H1 (cell line): ENCODE measurements at regions not wholly inside any gene's neighbourhood (a gene's known extent, or its start where the extent isn't known, plus 50 kb on each side); places are given as distances from the start of the nearest gene placed in this dataset.

ENCODE experiments used
- CTCF ChIA-PET: fragments of 300-600 bp; sonication (Branson Sonifier 250); formaldehyde crosslinking; loops from one replicate; lab custom pipeline; 2021; ENCODE audit not compliant: partially characterized antibody; lab: Charles Lee
- POLR2A ChIA-PET: fragments of 300-600 bp; sonication (Branson Sonifier 250); formaldehyde crosslinking; loops from one replicate; lab custom pipeline; 2021; ENCODE audit warnings: inconsistent platforms; ENCODE audit not compliant: partially characterized antibody; lab: Charles Lee
- DNase-seq, 2 experiments: peaks; one replicate each; pipeline versions ENCODE4 v3.0.0 to v3.0.0-alpha.2; 2010 to 2022; ENCODE audit warnings: low spot score in 2 of 2, low read depth in 1 of 2, mixed read lengths in 1 of 2
- FAIRE-seq: peaks from 2 replicates; lab custom pipeline; 2011; peaks lifted over from hg19 to GRCh38; lab: Jason Lieb, UNC
- H2AFZ ChIP-seq: 2 replicates; pipeline ENCODE4 v1.8.1; 2012; ENCODE audit warnings: low read length, inconsistent platforms
- H2AK5ac ChIP-seq: 2 replicates; pipeline ENCODE4 v1.6.1; 2013; ENCODE audit warnings: low read depth, low read length
- H2BK120ac ChIP-seq: replicated peaks from 2 replicates; pipeline ENCODE3; 2013; ENCODE audit warnings: low read depth, low read length, inconsistent platforms
- H2BK12ac ChIP-seq: 2 replicates; pipeline ENCODE4 v1.6.1; 2013; ENCODE audit warnings: low read depth, low read length
- H2BK15ac ChIP-seq: 2 replicates; pipeline ENCODE4 v1.6.1; 2013; ENCODE audit warnings: low read length
- H2BK20ac ChIP-seq: 2 replicates; pipeline ENCODE4 v1.6.1; 2013; ENCODE audit warnings: low read length
- H2BK5ac ChIP-seq: 2 replicates; pipeline ENCODE4 v1.6.1; 2013; ENCODE audit warnings: low read depth, low read length
- H3K14ac ChIP-seq: 2 replicates; pipeline ENCODE4 v1.6.1; 2013; ENCODE audit warnings: inconsistent platforms; ENCODE audit not compliant: insufficient read length
- H3K18ac ChIP-seq: 2 replicates; pipeline ENCODE4 v1.6.1; 2013; ENCODE audit warnings: low read length; ENCODE audit errors: extremely low read depth
- H3K23ac ChIP-seq: 2 replicates; pipeline ENCODE4 v1.6.1; 2013; ENCODE audit warnings: inconsistent platforms; ENCODE audit not compliant: insufficient read length
- H3K23me2 ChIP-seq: 2 replicates; pipeline ENCODE4 v1.6.1; 2013; ENCODE audit warnings: low read depth, low read length
- H3K27ac ChIP-seq: 2 replicates; pipeline ENCODE4 v1.6.1; 2011; ENCODE audit warnings: low read depth, low read length, inconsistent platforms
- H3K27me3 ChIP-seq, 4 experiments: replicated peaks in 1 of 4; 1 replicate in 1 of 4; 2 replicates in 3 of 4; pipeline versions ENCODE4 v1.6.1 to v1.8.1; 2011 to 2013; ENCODE audit warnings: low read length in 3 of 4, mild to moderate bottlenecking in 3 of 4, inconsistent platforms in 2 of 4, mixed read lengths in 2 of 4, moderate library complexity in 1 of 4; ENCODE audit not compliant: control insufficient read depth in 3 of 4, insufficient read depth in 3 of 4; ENCODE audit errors: extremely low read depth in 1 of 4
- H3K36me3 ChIP-seq, 4 experiments: 2 replicates each; pipeline versions ENCODE4 v1.6.1 to v1.8.1; 2011 to 2013; ENCODE audit warnings: mild to moderate bottlenecking in 4 of 4, low read length in 3 of 4, moderate library complexity in 2 of 4, control low read depth in 1 of 4, inconsistent platforms in 1 of 4; ENCODE audit not compliant: insufficient read depth in 4 of 4, control insufficient read depth in 2 of 4
- H3K4ac ChIP-seq: replicated peaks from 2 replicates; pipeline ENCODE3; 2013; ENCODE audit warnings: low read length, low read depth, mixed read lengths, inconsistent platforms; ENCODE audit not compliant: insufficient read length
- H3K4me1 ChIP-seq, 4 experiments: replicated peaks in 1 of 4; 1 replicate in 1 of 4; 2 replicates in 3 of 4; pipeline versions ENCODE4 v1.6.1 to v1.8.1; 2011 to 2013; ENCODE audit warnings: low read length in 3 of 4, inconsistent platforms in 2 of 4, mixed read lengths in 1 of 4; ENCODE audit not compliant: insufficient read depth in 4 of 4, control insufficient read depth in 3 of 4
- H3K4me2 ChIP-seq, 2 experiments: 2 replicates each; pipeline versions ENCODE4 v1.6.1 to v1.8.1; 2011 to 2013; ENCODE audit warnings: low read depth in 2 of 2, low read length in 2 of 2, control low read depth in 1 of 2, inconsistent platforms in 1 of 2, mild to moderate bottlenecking in 1 of 2; ENCODE audit not compliant: insufficient read depth in 1 of 2
- H3K4me3 ChIP-seq, 4 experiments: fragments of 200-600, 300-600 bp in 1 of 4; sonication (generic), shearing (Covaris generic), sonication (Bioruptor Twin) in 1 of 4; 2 replicates each; pipeline versions ENCODE4 v1.5.1 to v1.8.1; 2011 to 2016; ENCODE audit warnings: low read length in 4 of 4, low read depth in 3 of 4, control low read depth in 2 of 4, inconsistent platforms in 2 of 4, mild to moderate bottlenecking in 2 of 4, mixed read lengths in 1 of 4, moderate library complexity in 1 of 4; ENCODE audit not compliant: insufficient read depth in 2 of 4; ENCODE audit errors: extremely low read depth in 1 of 4
- H3K56ac ChIP-seq: replicated peaks from 2 replicates; pipeline ENCODE3; 2013; ENCODE audit warnings: low read depth, mild to moderate bottlenecking, mixed read lengths, low read length, inconsistent platforms; ENCODE audit not compliant: insufficient read length
- H3K79me1 ChIP-seq: 2 replicates; pipeline ENCODE4 v1.6.1; 2013; ENCODE audit warnings: low read depth, low read length, control low read depth
- H3K79me2 ChIP-seq, 2 experiments: 2 replicates each; pipeline versions ENCODE4 v1.6.1 to v1.8.1; 2012 to 2013; ENCODE audit warnings: low read length in 2 of 2, mild to moderate bottlenecking in 2 of 2, inconsistent platforms in 1 of 2; ENCODE audit not compliant: insufficient read depth in 2 of 2, control insufficient read depth in 1 of 2
- H3K9ac ChIP-seq, 4 experiments: replicated peaks in 1 of 4; 1 replicate in 1 of 4; 2 replicates in 3 of 4; pipeline versions ENCODE4 v1.6.1 to v1.8.1; 2011 to 2013; ENCODE audit warnings: low read depth in 3 of 4, low read length in 3 of 4, control low read depth in 2 of 4, mild to moderate bottlenecking in 2 of 4, moderate library complexity in 2 of 4, inconsistent platforms in 1 of 4; ENCODE audit errors: extremely low read depth in 1 of 4
- H3K9me3 ChIP-seq, 2 experiments: 2 replicates each; pipeline versions ENCODE4 v1.6.1 to v1.8.1; 2012 to 2013; ENCODE audit warnings: mild to moderate bottlenecking in 2 of 2, moderate library complexity in 2 of 2, control low read depth in 1 of 2, inconsistent platforms in 1 of 2, low read depth in 1 of 2, low read length in 1 of 2, mixed read lengths in 1 of 2; ENCODE audit not compliant: insufficient read depth in 2 of 2
- H4K20me1 ChIP-seq, 2 experiments: replicated peaks in 1 of 2; 2 replicates each; pipeline versions ENCODE3 to v1.8.1; 2011 to 2013; ENCODE audit warnings: inconsistent platforms in 2 of 2, low read length in 2 of 2, mild to moderate bottlenecking in 1 of 2; ENCODE audit not compliant: insufficient read depth in 2 of 2, control insufficient read depth in 1 of 2
- H4K5ac ChIP-seq: 2 replicates; pipeline ENCODE4 v1.6.1; 2013; ENCODE audit warnings: low read length, low read depth, mixed read lengths, inconsistent platforms; ENCODE audit not compliant: insufficient read length
- H4K8ac ChIP-seq: 2 replicates; pipeline ENCODE4 v1.8.0; 2013; ENCODE audit warnings: mild to moderate bottlenecking, moderate library complexity, low read length, inconsistent platforms; ENCODE audit not compliant: insufficient read depth; ENCODE audit errors: extremely low read depth
- H4K91ac ChIP-seq: replicated peaks from 2 replicates; pipeline ENCODE3; 2013; ENCODE audit warnings: low read length, mixed read lengths, inconsistent platforms; ENCODE audit not compliant: insufficient read length
- BACH1 ChIP-seq: IDR thresholded peaks from 2 replicates; pipeline ENCODE4 v1.6.1; 2012; ENCODE audit warnings: low read length, improper control_type of control experiment
- CBX8 ChIP-seq: fragments of 300-800, 300-1000 bp; sonication (generic); IDR thresholded peaks from 2 replicates; pipeline ENCODE4 v1.7.1; 2016; ENCODE audit warnings: low read depth, low read length, borderline replicate concordance
- CHD2 ChIP-seq: IDR thresholded peaks from 2 replicates; pipeline ENCODE4 v1.6.1; 2012; ENCODE audit warnings: low read length, improper control_type of control experiment
- EZH2 ChIP-seq: fragments of 200-600 bp; sonication (generic); IDR thresholded peaks from 2 replicates; pipeline ENCODE4 v1.7.1; 2012; ENCODE audit warnings: low read depth, mild to moderate bottlenecking, moderate library complexity, low read length, inconsistent platforms; ENCODE audit not compliant: severe bottlenecking
- HDAC6 ChIP-seq: IDR thresholded peaks from one replicate; pipeline ENCODE4 v1.7.1; 2012; ENCODE audit warnings: low read depth, mild to moderate bottlenecking, inconsistent platforms, low read length, moderate library complexity
- KDM4A ChIP-seq: IDR thresholded peaks from one replicate; pipeline ENCODE4 v1.7.1; 2012; ENCODE audit warnings: low read depth, mild to moderate bottlenecking, moderate library complexity, low read length, inconsistent platforms; ENCODE audit not compliant: severe bottlenecking
- RNF2 ChIP-seq: fragments of 200-900, 300-1000 bp; sonication (generic); IDR thresholded peaks from 2 replicates; pipeline ENCODE4 v1.7.1; 2016; ENCODE audit warnings: borderline replicate concordance, low read depth, mild to moderate bottlenecking, antibody characterized with exemption, low read length; ENCODE audit not compliant: poor library complexity, severe bottlenecking; ENCODE audit errors: missing control alignments
- SIX5 ChIP-seq: IDR thresholded peaks from 2 replicates; pipeline ENCODE4 v1.6.1; 2011; ENCODE audit warnings: mild to moderate bottlenecking, low read depth, low read length
- TEAD4 ChIP-seq: IDR thresholded peaks from 2 replicates; pipeline ENCODE4 v1.6.1; 2012; ENCODE audit warnings: low read depth, low read length, inconsistent platforms, mixed read lengths
- WGBS, 2 experiments: shearing (Covaris generic) in 1 of 2; methylation state at CpG; one replicate each; pipeline versions ENCODE4 v1.1.6 to v1.1.7; 2013 to 2015; ENCODE audit warnings: low lambda C conversion rate in 2 of 2, mixed read lengths in 2 of 2, inconsistent platforms in 1 of 2, low coverage in 1 of 2, missing lambda C conversion rate in 1 of 2; ENCODE audit not compliant: insufficient replicate concordance in 2 of 2, insufficient coverage in 1 of 2, insufficient read length in 1 of 2; ENCODE audit errors: extremely low coverage in 1 of 2, missing lambda C conversion rate in 1 of 2; 5-methylcytosine and 5-hydroxymethylcytosine counted together
- TF ChIP-seq, protein P1 (sequence below): IDR thresholded peaks from 2 replicates; pipeline ENCODE4 v1.6.1; 2012; ENCODE audit warnings: inconsistent platforms

DNA sequence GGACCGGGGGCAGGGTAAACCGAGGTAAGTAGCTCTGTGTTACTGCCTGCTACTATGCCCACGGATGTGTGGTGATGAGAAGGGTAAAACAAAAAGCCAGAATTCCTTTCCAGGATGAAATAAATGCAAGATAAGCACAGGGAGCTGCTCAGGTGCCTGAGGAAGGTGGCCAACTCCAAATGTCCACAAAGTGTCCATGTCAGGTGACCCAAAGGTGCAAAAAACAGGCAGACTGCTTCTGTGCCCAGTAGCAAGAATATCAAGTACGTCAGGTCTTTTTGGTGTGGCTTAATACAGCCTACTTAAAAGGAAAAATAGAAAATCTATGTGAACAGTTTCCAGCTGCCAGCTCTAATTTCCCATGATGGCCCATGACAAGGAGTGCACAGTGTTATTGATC lies 279.3 kb downstream of the SETD4 start:
- FAIRE-seq, result no peak
- ChIA-PET CTCF (interaction anchor here (0.6 to 1.3 kb wide), 4 partner anchors 11 to 344 kb away, joined by 3 to 4 read pairs (median 3); no protein-coding TSS in a partner anchor), POLR2A (no interaction called here)
- Histone ChIP-seq H3K4me1 (no peaks in the 10 kb centered on the region), H2BK20ac (no peak overlapping the region), H3K4me2 (no peak overlapping the region), H2BK15ac (no peak overlapping the region), H3K14ac (no peak overlapping the region), H3K9ac (no peak overlapping the region), H4K5ac (no peak overlapping the region), H3K23me2 (no peaks in the 10 kb centered on the region), H3K23ac (no peak overlapping the region), H3K36me3 (no peaks in the 10 kb centered on the region), H3K79me1 (no peaks in the 10 kb centered on the region), H4K20me1 (no peaks in the 10 kb centered on the region), H3K18ac (no peak overlapping the region), H3K4ac (no peak overlapping the region), H3K79me2 (no peaks in the 10 kb centered on the region), H2BK12ac (no peak overlapping the region), H2BK120ac (no peak overlapping the region), H3K9me3 (no peaks in the 10 kb centered on the region), H4K8ac (no peak overlapping the region), H2AFZ (no peak overlapping the region), H3K27ac (no peak overlapping the region), H4K91ac (no peak overlapping the region), H3K56ac (no peak overlapping the region), H2BK5ac (no peak overlapping the region), H3K4me3 (no peak overlapping the region), H3K27me3 (no peaks in the 10 kb centered on the region), H2AK5ac (no peak overlapping the region)
- 93% methylated on average over 4 of the region's 4 CpGs; no CpG with 5 or more reads in 1 of the 2 experiments for WGBS, 2 experiments
- TF ChIP-seq EZH2 (no peak), HDAC6 (no peak), RNF2 (no peak), SIX5 (no peak), BACH1 (no peak), CHD2 (no peak), CBX8 (no peak), KDM4A (no peak), TEAD4 (no peak)
- TF ChIP-seq, protein P1, sequence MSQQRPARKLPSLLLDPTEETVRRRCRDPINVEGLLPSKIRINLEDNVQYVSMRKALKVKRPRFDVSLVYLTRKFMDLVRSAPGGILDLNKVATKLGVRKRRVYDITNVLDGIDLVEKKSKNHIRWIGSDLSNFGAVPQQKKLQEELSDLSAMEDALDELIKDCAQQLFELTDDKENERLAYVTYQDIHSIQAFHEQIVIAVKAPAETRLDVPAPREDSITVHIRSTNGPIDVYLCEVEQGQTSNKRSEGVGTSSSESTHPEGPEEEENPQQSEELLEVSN, result no peak
- DNase-seq, result no peak
